ENCODE measurements at regions not wholly inside any gene's neighbourhood (a gene's known extent, or its start where the extent isn't known, plus 50 kb on each side); places are given as distances from the start of the nearest gene placed in this dataset.

DNA sequence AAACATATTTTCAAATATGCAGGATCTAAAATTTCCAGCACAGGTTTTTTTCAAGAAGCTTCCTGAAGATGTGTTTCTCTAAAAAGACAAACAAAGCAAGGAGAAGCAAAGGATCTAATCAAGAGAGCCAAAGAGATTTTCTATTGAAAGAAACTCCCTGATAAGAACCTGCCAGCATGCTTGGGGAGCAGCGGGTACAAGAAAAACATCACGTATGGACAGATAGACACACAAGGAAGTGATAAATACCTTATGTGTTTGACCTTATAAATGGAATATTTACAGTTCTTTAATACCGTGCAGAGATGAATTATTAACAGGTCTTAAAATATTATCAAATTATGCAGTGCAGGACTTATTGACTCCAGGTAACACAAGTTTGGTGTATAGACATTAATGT is 562.1 kb downstream of the DACH1 start:
- no peaks in the 10 kb centered on the region for H3K4me1 ChIP-seq (ENCODE audit: insufficient read depth, low read length, poor library complexity, severe bottlenecking)
- H3K27me3 ChIP-seq (ENCODE audit: insufficient read depth, low read length, poor library complexity, severe bottlenecking) = no peaks in the 10 kb centered on the region
- no peaks in the 10 kb centered on the region for H3K36me3 ChIP-seq (ENCODE audit: insufficient read depth, low read length)
- no peak overlapping the region for H3K9ac ChIP-seq (ENCODE audit: low read depth, low read length, poor library complexity, severe bottlenecking)
- H3K9me3 ChIP-seq (ENCODE audit: insufficient read depth, low read depth, low read length) = no peaks in the 10 kb centered on the region
- no peaks in the 10 kb centered on the region for H4K20me1 ChIP-seq (ENCODE audit: insufficient read depth, low read length, poor library complexity, severe bottlenecking)
- H3F3A ChIP-seq (ENCODE audit: low read depth) = no peaks in the 10 kb centered on the region
- no peaks in the 10 kb centered on the region for H3K79me2 ChIP-seq (ENCODE audit: insufficient read depth, low read length)
- H3K9me2 ChIP-seq (replicated peaks; ENCODE audit: low read depth, low read length) = no peaks in the 10 kb centered on the region
- H3K4me3 ChIP-seq (ENCODE audit: low read length, poor library complexity, severe bottlenecking) = no peak overlapping the region
- no peak overlapping the region for H2AFZ ChIP-seq (ENCODE audit: low read length)
- TF ChIP-seq CTCF (conservative IDR thresholded peaks at IDR 0.05; ENCODE audit: low read length) = no peak
- TF ChIP-seq EZH2phosphoT487 (IDR thresholded peaks at IDR 0.05; ENCODE audit: borderline replicate concordance) = no peak
- no peak overlapping the region for H3K4me2 ChIP-seq (ENCODE audit: low read depth, low read length, poor library complexity, severe bottlenecking)

GRCh38 chr13:71303144-71303543 is 563.9 kb downstream of the DACH1 start:
- Histone ChIP-seq H3F3A (ENCODE audit: low read depth) (no peaks in the 10 kb centered on the region), H2AFZ (ENCODE audit: low read length) (no peak overlapping the region), H3K9me2 (replicated peaks; ENCODE audit: low read depth, low read length) (no peaks in the 10 kb centered on the region), H3K79me2 (ENCODE audit: insufficient read depth, low read length) (no peaks in the 10 kb centered on the region), H3K36me3 (ENCODE audit: insufficient read depth, low read length) (no peaks in the 10 kb centered on the region), H3K9ac (ENCODE audit: low read depth, low read length, poor library complexity, severe bottlenecking) (no peak overlapping the region), H3K9me3 (ENCODE audit: insufficient read depth, low read depth, low read length) (no peaks in the 10 kb centered on the region), H4K20me1 (ENCODE audit: insufficient read depth, low read length, poor library complexity, severe bottlenecking) (no peaks in the 10 kb centered on the region), H3K4me1 (ENCODE audit: insufficient read depth, low read length, poor library complexity, severe bottlenecking) (no peaks in the 10 kb centered on the region), H3K4me3 (ENCODE audit: low read length, poor library complexity, severe bottlenecking) (no peak overlapping the region), H3K27me3 (ENCODE audit: insufficient read depth, low read length, poor library complexity, severe bottlenecking) (no peaks in the 10 kb centered on the region), H3K4me2 (ENCODE audit: low read depth, low read length, poor library complexity, severe bottlenecking) (no peak overlapping the region)
- TF ChIP-seq CTCF (conservative IDR thresholded peaks at IDR 0.05; ENCODE audit: low read length) = peak; percentile 30; the same call in 1 of the 2 replicates
- no peak for TF ChIP-seq EZH2phosphoT487 (IDR thresholded peaks at IDR 0.05; ENCODE audit: borderline replicate concordance)

DNA sequence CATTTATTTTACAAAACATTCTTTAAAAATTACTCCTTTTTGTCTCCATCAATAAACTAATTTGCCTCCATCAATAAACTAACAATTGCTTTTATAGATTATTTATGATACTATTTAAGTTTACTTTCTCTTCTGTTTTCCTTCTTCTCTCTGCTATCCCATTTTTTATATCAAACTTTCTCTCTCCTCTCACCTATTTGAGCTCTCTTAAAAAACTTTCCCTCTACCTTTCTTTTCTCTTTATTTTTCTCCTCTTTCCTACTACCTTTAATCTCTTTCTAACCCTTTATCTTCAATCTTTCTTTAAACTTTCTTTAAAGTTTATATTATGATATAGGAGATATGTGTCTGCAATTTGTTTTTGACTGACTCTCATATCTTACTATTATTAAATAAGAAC is 566.4 kb downstream of the DACH1 start:
- Histone ChIP-seq H3K9me2 (replicated peaks; ENCODE audit: low read depth, low read length) (no peaks in the 10 kb centered on the region), H3F3A (ENCODE audit: low read depth) (no peaks in the 10 kb centered on the region), H3K4me2 (ENCODE audit: low read depth, low read length, poor library complexity, severe bottlenecking) (no peak overlapping the region), H3K27me3 (ENCODE audit: insufficient read depth, low read length, poor library complexity, severe bottlenecking) (no peaks in the 10 kb centered on the region), H4K20me1 (ENCODE audit: insufficient read depth, low read length, poor library complexity, severe bottlenecking) (no peaks in the 10 kb centered on the region), H3K4me1 (ENCODE audit: insufficient read depth, low read length, poor library complexity, severe bottlenecking) (no peaks in the 10 kb centered on the region), H3K36me3 (ENCODE audit: insufficient read depth, low read length) (no peaks in the 10 kb centered on the region), H3K79me2 (ENCODE audit: insufficient read depth, low read length) (no peaks in the 10 kb centered on the region), H2AFZ (ENCODE audit: low read length) (no peak overlapping the region), H3K9ac (ENCODE audit: low read depth, low read length, poor library complexity, severe bottlenecking) (no peak overlapping the region), H3K4me3 (ENCODE audit: low read length, poor library complexity, severe bottlenecking) (no peak overlapping the region), H3K9me3 (ENCODE audit: insufficient read depth, low read depth, low read length) (no peaks in the 10 kb centered on the region)
- TF ChIP-seq EZH2phosphoT487 (IDR thresholded peaks at IDR 0.05; ENCODE audit: borderline replicate concordance) = no peak
- no peak for TF ChIP-seq CTCF (conservative IDR thresholded peaks at IDR 0.05; ENCODE audit: low read length)

All from Loucy (cell line).